Right cardiac atrium (tissue), 5 donors: ENCODE measurements at regions not wholly inside any gene's neighbourhood (a gene's known extent, or its start where the extent isn't known, plus 50 kb on each side); places are given as distances from the start of the nearest gene placed in this dataset.

Experiments used
- ATAC-seq, 2 donors: fragments of 200-7000 bp; cut with Tn5 transposase; one replicate each; pipeline versions ENCODE4 v1.8.0 to v1.9.1; 2020; ENCODE audit warnings: moderate library complexity in 2 of 2, mild to moderate bottlenecking in 1 of 2
- DNase-seq, 3 donors: peaks; one replicate each; pipeline ENCODE4 v3.0.0-alpha.2; 2020
- H3K27ac ChIP-seq: one replicate; pipeline ENCODE4 v1.5.1; 2013; ENCODE audit warnings: mild to moderate bottlenecking, low read length, control low read depth, moderate library complexity
- H3K27me3 ChIP-seq: one replicate; pipeline ENCODE4 v1.6.1; 2013; ENCODE audit not compliant: control insufficient read depth, insufficient read depth
- H3K4me1 ChIP-seq: one replicate; pipeline ENCODE4 v1.6.1; 2013; ENCODE audit warnings: low read length; ENCODE audit not compliant: control insufficient read depth, insufficient read depth
- H3K4me3 ChIP-seq: one replicate; pipeline ENCODE4 v1.5.1; 2013; ENCODE audit warnings: low read length, control low read depth
- H3K9me3 ChIP-seq: one replicate; pipeline ENCODE4 v1.6.1; 2013; ENCODE audit warnings: low read length; ENCODE audit not compliant: control insufficient read depth
- WGBS: extraction: QIAGEN DNeasy Blood & Tissue Kit; methylation state at CpG from one replicate; pipeline ENCODE4 v1.1.7; 2013; 5-methylcytosine and 5-hydroxymethylcytosine counted together
- intact Hi-C, 4 donors: fragments of 100-400 bp; cut with DNase I; formaldehyde crosslinking; loops; one replicate each; pipeline versions ENCODE4 v1.11.0 to v1.14.0; 2022 to 2023
- donor health status: healthy with polysubstance abuse.
- donor health status: DM: no; HTN: yes; CAD: no.
- donor health status: DM: no; HTN: no; CAD: no.
- donor health status: DM: no; HTN: yes; CAD: no; lungs with severe emphysema.
- donor health status: DM: yes; HTN: yes; CAD: no.

GRCh38 chr4:159669094-159669493, 566.2 kb downstream of the RAPGEF2 start:
- intact Hi-C loops, result no loop called here
- ATAC-seq (no peak), DNase-seq (no peak)
- Histone ChIP-seq H3K4me3 (no peak overlapping the region), H3K27me3 (no peaks in the 10 kb centered on the region), H3K9me3 (no peaks in the 10 kb centered on the region), H3K27ac (no peak overlapping the region), H3K4me1 (no peaks in the 10 kb centered on the region)
- 71% methylated on average over 4 of the region's 4 CpGs for WGBS

GRCh38 chr4:159673221-159673620, 570.3 kb downstream of the RAPGEF2 start:
- Histone ChIP-seq H3K4me1 (no peaks in the 10 kb centered on the region), H3K9me3 (no peaks in the 10 kb centered on the region), H3K27me3 (no peaks in the 10 kb centered on the region), H3K4me3 (no peak overlapping the region), H3K27ac (no peak overlapping the region)
- intact Hi-C loops, result no loop called here
- whole genome bisulfite sequencing, result 61% methylated on average over 2 of the region's 2 CpGs
- DNase-seq (no peak), ATAC-seq (no peak)

DNA sequence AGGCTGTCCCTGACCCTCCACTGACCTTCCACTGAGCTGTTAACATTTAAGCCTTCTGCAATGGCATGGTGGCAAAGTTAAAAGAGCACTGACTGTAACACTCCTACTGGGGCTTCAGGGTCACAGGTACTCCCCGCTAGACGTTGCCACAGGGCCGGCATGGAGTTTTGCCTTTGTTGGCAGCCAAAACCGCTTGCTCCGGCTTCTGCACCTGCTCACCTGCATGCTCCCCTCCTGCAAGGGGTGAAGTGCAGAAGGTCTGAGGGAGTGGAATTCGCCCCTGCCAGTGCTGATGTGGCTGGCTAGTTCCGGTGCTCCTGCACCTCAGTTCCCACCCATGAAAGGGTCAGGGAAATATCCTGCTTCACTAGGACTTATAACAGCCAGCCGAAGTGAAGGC, 571.4 kb downstream of the RAPGEF2 start:
- Histone ChIP-seq H3K9me3 (no peaks in the 10 kb centered on the region), H3K27ac (no peak overlapping the region), H3K4me1 (no peaks in the 10 kb centered on the region), H3K27me3 (no peaks in the 10 kb centered on the region), H3K4me3 (no peak overlapping the region)
- intact Hi-C loops, result no loop called here
- DNase-seq (no peak), ATAC-seq (no peak)
- 90% methylated on average over 8 of the region's 8 CpGs for whole genome bisulfite sequencing

GRCh38 chr4:159677521-159677920, 574.6 kb downstream of the RAPGEF2 start:
- no peak for DNase-seq
- H3K27ac ChIP-seq, result no peak overlapping the region
- H3K9me3 ChIP-seq, result no peaks in the 10 kb centered on the region
- intact Hi-C loops, result no loop called here
- no peaks in the 10 kb centered on the region for H3K27me3 ChIP-seq
- H3K4me1 ChIP-seq, result no peaks in the 10 kb centered on the region
- WGBS, result 42% methylated on average over 1 of the region's 1 CpG
- no peak overlapping the region for H3K4me3 ChIP-seq
- ATAC-seq, result no peak

DNA sequence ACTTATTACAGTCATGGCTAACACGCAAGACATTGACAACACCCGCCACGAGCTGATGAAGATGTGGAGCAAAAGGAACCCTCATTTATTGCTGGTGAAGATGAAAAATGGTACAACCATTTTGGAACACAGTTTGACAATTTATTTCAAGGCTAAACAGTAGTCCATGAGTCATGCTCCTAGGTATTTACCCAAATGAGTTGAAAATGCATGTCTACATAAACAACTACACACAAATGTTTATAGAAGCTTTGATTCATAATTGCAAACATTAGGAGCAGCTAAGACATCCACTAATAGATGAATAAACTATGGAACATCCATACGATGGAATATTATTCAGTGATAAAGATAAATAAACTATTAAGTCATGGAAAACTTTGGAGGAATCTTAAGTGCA, 580.1 kb downstream of the RAPGEF2 start:
- ATAC-seq (no peak), DNase-seq (no peak)

DNA sequence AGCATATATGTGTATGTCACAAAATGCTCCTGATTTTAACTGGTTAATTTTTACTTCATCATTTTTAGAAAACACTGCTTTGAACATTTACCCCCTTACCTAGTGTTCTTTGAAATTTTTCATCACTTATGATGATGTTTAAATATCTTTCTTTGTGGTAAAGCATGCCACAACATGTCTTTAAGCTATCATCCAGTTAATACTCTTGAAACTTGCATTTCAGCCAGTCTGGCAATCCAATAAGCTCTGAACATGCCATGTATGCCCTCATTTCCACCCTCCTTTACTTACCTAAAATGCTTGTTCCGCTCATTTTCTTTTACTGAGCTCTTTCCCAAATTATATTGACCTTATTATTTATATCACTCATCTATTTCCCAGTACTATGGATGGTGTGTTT, 581.2 kb downstream of the RAPGEF2 start:
- Histone ChIP-seq H3K4me1 (no peaks in the 10 kb centered on the region), H3K27me3 (no peaks in the 10 kb centered on the region), H3K9me3 (no peaks in the 10 kb centered on the region), H3K4me3 (no peak overlapping the region), H3K27ac (no peak overlapping the region)
- ATAC-seq, result no peak
- intact Hi-C loops, result no loop called here
- WGBS, result 89% methylated on average over 1 of the region's 1 CpG
- no peak for DNase-seq

More for the DNA sequence above, 580.1 kb downstream of the RAPGEF2 start:
- intact Hi-C loops, result no loop called here
- H3K27ac ChIP-seq, result no peak overlapping the region
- H3K27me3 ChIP-seq, result no peaks in the 10 kb centered on the region
- H3K9me3 ChIP-seq, result no peaks in the 10 kb centered on the region
- no peaks in the 10 kb centered on the region for H3K4me1 ChIP-seq
- H3K4me3 ChIP-seq, result no peak overlapping the region
- 88% methylated on average over 4 of the region's 4 CpGs for WGBS

DNA sequence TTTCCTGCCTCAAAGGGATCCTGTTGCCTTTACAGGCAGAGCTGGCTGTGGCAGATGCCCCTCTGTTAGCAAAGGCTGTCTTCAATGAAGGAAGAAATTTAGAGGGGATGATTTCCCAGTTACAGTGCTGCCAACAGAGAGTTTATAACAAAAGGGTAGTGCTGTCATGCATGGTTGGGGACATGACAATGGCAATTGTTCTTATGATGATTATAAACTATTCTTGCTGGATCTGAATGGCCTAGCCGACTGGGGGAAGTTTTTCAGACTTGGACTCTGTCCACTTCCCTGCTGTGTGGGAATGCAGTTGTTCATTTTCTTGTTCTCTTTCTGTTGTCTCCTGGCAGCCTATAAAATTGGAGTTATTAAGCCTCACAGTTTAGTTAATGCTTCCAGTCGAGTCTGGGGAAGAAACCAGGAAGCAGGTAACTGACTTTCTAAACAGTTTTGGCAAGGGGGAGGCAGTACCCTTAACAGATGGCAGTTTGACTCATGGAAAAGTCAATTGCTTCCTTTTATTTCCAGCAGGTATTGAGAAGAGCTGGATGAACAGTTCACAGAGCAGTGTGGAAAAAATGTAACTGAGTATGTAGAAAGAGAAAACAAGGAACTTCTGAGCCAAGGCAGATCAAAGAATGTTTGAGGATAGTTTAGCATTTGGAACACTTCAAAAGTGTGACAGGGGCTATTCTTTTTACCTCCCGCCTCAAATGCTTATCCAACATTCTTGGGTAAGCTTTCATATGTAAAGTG, 582.6 kb downstream of the RAPGEF2 start:
- ATAC-seq, result no peak
- no peak overlapping the region for H3K27ac ChIP-seq
- no peak overlapping the region for H3K4me3 ChIP-seq
- DNase-seq, result no peak
- no peaks in the 10 kb centered on the region for H3K4me1 ChIP-seq
- no peaks in the 10 kb centered on the region for H3K27me3 ChIP-seq
- H3K9me3 ChIP-seq, result no peaks in the 10 kb centered on the region
- WGBS, result 25% methylated on average over 3 of the region's 3 CpGs
- intact Hi-C loops, result no loop called here

GRCh38 chr4:159689526-159689925, 586.6 kb downstream of the RAPGEF2 start:
- Histone ChIP-seq H3K27me3 (no peaks in the 10 kb centered on the region), H3K4me1 (no peaks in the 10 kb centered on the region), H3K4me3 (no peak overlapping the region), H3K9me3 (no peaks in the 10 kb centered on the region), H3K27ac (no peak overlapping the region)
- DNase-seq (no peak), ATAC-seq (no peak)
- intact Hi-C loops, result no loop called here

- Histone ChIP-seq H3K9me3 (no peaks in the 10 kb centered on the region), H3K27me3 (no peaks in the 10 kb centered on the region), H3K4me1 (no peaks in the 10 kb centered on the region), H3K27ac (no peak overlapping the region), H3K4me3 (no peak overlapping the region)
- DNase-seq (no peak), ATAC-seq (no peak)
- WGBS, result 85% methylated on average over 6 of the region's 6 CpGs
- intact Hi-C loops, result no loop called here
Observed at GRCh38 chr4:159697322-159698283, 594.7 kb downstream of the RAPGEF2 start.

GRCh38 chr4:159698336-159698735, 595.5 kb downstream of the RAPGEF2 start:
- ATAC-seq, result no peak
- Histone ChIP-seq H3K9me3 (no peaks in the 10 kb centered on the region), H3K4me3 (no peak overlapping the region), H3K4me1 (no peaks in the 10 kb centered on the region), H3K27ac (no peak overlapping the region), H3K27me3 (no peaks in the 10 kb centered on the region)
- no peak for DNase-seq
- intact Hi-C loops, result no loop called here
- 93% methylated on average over 3 of the region's 3 CpGs for WGBS

GRCh38 chr4:159702200-159702599, 599.3 kb downstream of the RAPGEF2 start:
- H3K27ac ChIP-seq, result no peak overlapping the region
- intact Hi-C loops, result no loop called here
- no peak for DNase-seq

More at GRCh38 chr4:159702200-159702599, 599.3 kb downstream of the RAPGEF2 start:
- WGBS, result 68% methylated on average over 2 of the region's 2 CpGs
- Histone ChIP-seq H3K27me3 (no peaks in the 10 kb centered on the region), H3K4me1 (no peaks in the 10 kb centered on the region), H3K4me3 (no peak overlapping the region), H3K9me3 (no peaks in the 10 kb centered on the region)
- no peak for ATAC-seq
